ENCODE measurements at regions not wholly inside any gene's neighbourhood (a gene's known extent, or its start where the extent isn't known, plus 50 kb on each side); places are given as distances from the start of the nearest gene placed in this dataset.

- TF ChIP-seq CTCF (conservative IDR thresholded peaks at IDR 0.05; ENCODE audit: low read depth, low read length) (no peak), EZH2 (IDR thresholded peaks at IDR 0.05; ENCODE audit: borderline replicate concordance, low read depth, low read length, poor library complexity, severe bottlenecking) (no peak)
These were observed 143.7 kb upstream of the SLC30A5 start for GRCh38 chr5:68950125-68950524.

Data from A673 (cell line).